Chondrocyte (in vitro differentiated cells): ENCODE measurements at regions not wholly inside any gene's neighbourhood (a gene's known extent, or its start where the extent isn't known, plus 50 kb on each side); places are given as distances from the start of the nearest gene placed in this dataset.

Source experiments
- DNase-seq: peaks from one replicate; pipeline ENCODE4 v3.0.0; 2021; ENCODE audit warnings: mixed read lengths, low spot score
- H3K27ac Mint-ChIP-seq: one replicate; pipeline ENCODE4 v1.8.0; 2021; ENCODE audit warnings: mild to moderate bottlenecking, moderate library complexity, mixed read lengths; ENCODE audit not compliant: unreplicated experiment
- H3K27me3 Mint-ChIP-seq: 2 replicates; pipeline ENCODE4 v1.8.0; 2021; ENCODE audit warnings: low read depth, mixed read lengths
- H3K36me3 Mint-ChIP-seq: 2 replicates; pipeline ENCODE4 v1.8.0; 2021; ENCODE audit warnings: low read depth, mixed read lengths
- H3K4me1 Mint-ChIP-seq: 2 replicates; pipeline ENCODE4 v1.8.0; 2021; ENCODE audit warnings: low read depth, mild to moderate bottlenecking, mixed read lengths
- H3K4me3 Mint-ChIP-seq: one replicate; pipeline ENCODE4 v1.8.0; 2021; ENCODE audit warnings: mild to moderate bottlenecking, moderate library complexity, mixed read lengths; ENCODE audit not compliant: unreplicated experiment
- H3K9me3 Mint-ChIP-seq: 2 replicates; pipeline ENCODE4 v1.8.0; 2021; ENCODE audit warnings: low read depth, mixed read lengths
- CTCF ChIP-seq: fragments of 200-600 bp; sonication (generic); IDR thresholded peaks from 2 replicates; pipeline ENCODE4 v1.5.0; 2021; ENCODE audit warnings: antibody characterized with exemption, mild to moderate bottlenecking, moderate library complexity

- peaks cover 4% of the 10 kb centered on the region for H3K27me3 Mint-ChIP-seq
- no peak overlapping the region for H3K27ac Mint-ChIP-seq
- no peak for DNase-seq
- no peaks in the 10 kb centered on the region for H3K36me3 Mint-ChIP-seq
- TF ChIP-seq CTCF = no peak
- H3K4me1 Mint-ChIP-seq = no peaks in the 10 kb centered on the region
- no peak overlapping the region for H3K4me3 Mint-ChIP-seq
- H3K9me3 Mint-ChIP-seq = no peaks in the 10 kb centered on the region
These were observed 132.3 kb upstream of the JARID2 start for GRCh38 chr6:15113587-15113986.

DNA sequence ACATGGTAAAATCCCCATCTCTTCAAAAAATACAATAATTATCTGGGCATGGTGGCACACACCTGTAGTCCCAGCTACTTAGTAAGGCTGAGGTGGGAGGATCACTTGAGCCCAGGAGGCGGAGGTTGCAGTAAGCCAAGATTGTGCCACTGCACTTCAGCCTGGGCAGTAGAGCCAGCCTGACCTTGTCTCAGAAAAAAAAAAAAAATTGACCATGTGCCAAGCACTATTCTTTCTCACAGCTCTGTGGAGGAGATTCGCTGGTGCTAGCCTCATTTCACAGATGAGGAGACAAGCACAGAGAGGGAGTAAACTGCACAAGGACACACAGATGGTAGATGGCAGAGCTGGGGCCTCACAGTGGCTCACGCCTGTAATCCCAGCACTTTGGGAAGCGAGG, 131.8 kb upstream of the JARID2 start:
- H3K4me3 Mint-ChIP-seq = no peak overlapping the region

DNA sequence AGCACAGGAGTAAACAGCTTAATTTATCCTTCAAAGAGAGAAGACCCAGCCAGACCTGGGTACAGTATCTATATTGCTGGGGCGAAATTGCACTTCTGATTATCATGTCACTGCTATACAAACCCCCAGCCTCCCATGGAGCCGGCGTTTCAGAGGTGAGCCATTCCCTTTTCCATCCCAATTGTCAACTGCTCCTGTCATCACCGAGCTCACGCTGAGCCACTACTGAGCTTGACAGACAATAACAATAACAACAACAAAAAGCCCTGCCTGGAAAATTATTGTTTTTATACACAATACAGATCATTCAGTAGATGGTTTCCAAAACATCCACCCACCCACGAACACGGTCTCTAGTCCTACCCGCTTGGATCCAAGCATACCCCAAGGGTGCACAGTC, 129.0 kb upstream of the JARID2 start:
- Mint-ChIP-seq H3K27me3 (peaks cover 4% of the 10 kb centered on the region), H3K4me1 (no peaks in the 10 kb centered on the region), H3K4me3 (no peak overlapping the region), H3K27ac (no peak overlapping the region), H3K36me3 (no peaks in the 10 kb centered on the region), H3K9me3 (no peaks in the 10 kb centered on the region)
- TF ChIP-seq CTCF = no peak
- no peak for DNase-seq

More for the DNA sequence above, 131.8 kb upstream of the JARID2 start:
- H3K9me3 Mint-ChIP-seq = no peaks in the 10 kb centered on the region
- TF ChIP-seq CTCF = no peak
- H3K27ac Mint-ChIP-seq = no peak overlapping the region
- no peaks in the 10 kb centered on the region for H3K36me3 Mint-ChIP-seq
- no peaks in the 10 kb centered on the region for H3K4me1 Mint-ChIP-seq
- DNase-seq = no peak
- H3K27me3 Mint-ChIP-seq = peaks cover 4% of the 10 kb centered on the region

GRCh38 chr6:15121443-15121842, 124.4 kb upstream of the JARID2 start:
- H3K27ac Mint-ChIP-seq = no peak overlapping the region

DNA sequence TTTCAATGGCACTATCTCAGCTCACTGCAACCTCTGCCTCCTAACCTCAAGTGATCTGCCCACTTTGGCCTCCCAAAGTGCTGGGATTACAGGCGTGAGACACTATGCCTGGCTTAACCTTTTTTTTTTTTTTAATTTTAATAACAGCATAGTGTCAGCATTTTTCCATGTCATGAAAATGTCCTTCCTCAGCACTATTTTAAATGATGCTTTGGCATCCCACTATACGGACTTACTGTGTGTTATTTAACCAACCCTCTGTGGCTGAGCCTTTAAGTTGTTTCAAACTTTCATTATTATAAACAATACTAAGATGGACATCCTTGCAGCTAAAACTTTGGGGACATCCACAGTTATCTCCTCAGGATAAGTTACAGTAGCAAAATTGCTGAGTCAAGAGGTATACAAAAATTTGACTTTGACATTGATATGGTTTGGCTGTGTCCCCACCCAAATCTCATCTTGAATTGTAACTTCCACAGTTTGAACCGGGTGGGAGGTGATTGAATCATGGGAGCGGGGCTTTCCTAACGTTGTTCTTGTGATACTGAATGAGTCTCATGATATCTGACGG, 123.8 kb upstream of the JARID2 start:
- DNase-seq = no peak
- Mint-ChIP-seq H3K9me3 (no peaks in the 10 kb centered on the region), H3K27me3 (no peaks in the 10 kb centered on the region), H3K36me3 (no peaks in the 10 kb centered on the region), H3K4me3 (no peak overlapping the region), H3K4me1 (no peaks in the 10 kb centered on the region), H3K27ac (no peak overlapping the region)
- no peak for TF ChIP-seq CTCF

More at GRCh38 chr6:15121443-15121842, 124.4 kb upstream of the JARID2 start:
- no peaks in the 10 kb centered on the region for H3K9me3 Mint-ChIP-seq
- DNase-seq = no peak
- H3K27me3 Mint-ChIP-seq = no peaks in the 10 kb centered on the region
- no peaks in the 10 kb centered on the region for H3K4me1 Mint-ChIP-seq
- H3K4me3 Mint-ChIP-seq = no peak overlapping the region
- H3K36me3 Mint-ChIP-seq = no peaks in the 10 kb centered on the region
- TF ChIP-seq CTCF = no peak
